Liver (tissue), 8 donors: ENCODE measurements at regions not wholly inside any gene's neighbourhood (a gene's known extent, or its start where the extent isn't known, plus 50 kb on each side); places are given as distances from the start of the nearest gene placed in this dataset.

Experiments
- DNase-seq: peaks from one replicate; pipeline ENCODE4 v3.0.0-alpha.2; 2017; ENCODE audit warnings: low spot score
- H3K27ac ChIP-seq, 2 donors: one replicate each; pipeline ENCODE4 v1.7.0; 2013; ENCODE audit warnings: inconsistent platforms in 2 of 2, low read length in 2 of 2, control low read depth in 1 of 2, low read depth in 1 of 2, mild to moderate bottlenecking in 1 of 2
- H3K27me3 ChIP-seq, 4 donors: one replicate each; pipeline versions ENCODE4 v1.6.1 to v1.7.0; 2013; ENCODE audit warnings: low read length in 3 of 4, inconsistent platforms in 1 of 4, mild to moderate bottlenecking in 1 of 4, moderate library complexity in 1 of 4; ENCODE audit not compliant: control insufficient read depth in 4 of 4, insufficient read depth in 4 of 4
- H3K36me3 ChIP-seq, 4 donors: one replicate each; pipeline versions ENCODE4 v1.6.1 to v1.7.0; 2013; ENCODE audit warnings: low read length in 3 of 4, mild to moderate bottlenecking in 3 of 4, low read depth in 1 of 4, moderate library complexity in 1 of 4; ENCODE audit not compliant: control insufficient read depth in 4 of 4, insufficient read depth in 3 of 4
- H3K4me1 ChIP-seq, 4 donors: one replicate each; pipeline versions ENCODE4 v1.6.1 to v1.7.0; 2013; ENCODE audit warnings: low read length in 3 of 4, mild to moderate bottlenecking in 3 of 4, moderate library complexity in 1 of 4; ENCODE audit not compliant: control insufficient read depth in 4 of 4, insufficient read depth in 4 of 4
- H3K4me3 ChIP-seq, 3 donors: one replicate each; pipeline versions ENCODE4 v1.6.1 to v1.7.0; 2013; ENCODE audit warnings: low read length in 3 of 3, control low read depth in 1 of 3, low read depth in 1 of 3, mild to moderate bottlenecking in 1 of 3
- H3K9ac ChIP-seq, 2 donors: one replicate each; pipeline ENCODE4 v1.7.0; 2013; ENCODE audit warnings: low read length in 2 of 2, mild to moderate bottlenecking in 2 of 2, moderate library complexity in 2 of 2, control low read depth in 1 of 2, low read depth in 1 of 2
- H3K9me3 ChIP-seq, 4 donors: one replicate each; pipeline versions ENCODE4 v1.6.1 to v1.7.0; 2013; ENCODE audit warnings: low read length in 3 of 4; ENCODE audit not compliant: control insufficient read depth in 4 of 4
- ATF3 ChIP-seq: IDR thresholded peaks from 2 replicates; pipeline ENCODE4 v1.6.1; 2016; ENCODE audit warnings: antibody characterized with exemption
- CTCF ChIP-seq: fragments of 150-350 bp; IDR thresholded peaks from 2 replicates; pipeline ENCODE4 v1.5.1; 2017; ENCODE audit warnings: improper control_type of control experiment, low read depth, low read length; ENCODE audit not compliant: missing input control
- EGR1 ChIP-seq, 2 donors: IDR thresholded peaks; 2 replicates each; pipeline ENCODE4 v1.6.1; 2016 to 2018; ENCODE audit warnings: antibody characterized with exemption in 2 of 2, low read depth in 2 of 2
- FOXA1 ChIP-seq: IDR thresholded peaks from 2 replicates; pipeline ENCODE4 v1.6.1; 2016; ENCODE audit warnings: antibody characterized with exemption
- FOXA2 ChIP-seq: IDR thresholded peaks from 2 replicates; pipeline ENCODE4 v1.6.1; 2016; ENCODE audit warnings: antibody characterized with exemption
- GABPA ChIP-seq, 2 donors: IDR thresholded peaks in 1 of 2; conservative IDR thresholded peaks in 1 of 2; 2 replicates each; pipeline ENCODE4 v1.6.1; 2016; ENCODE audit warnings: antibody characterized with exemption in 2 of 2, mild to moderate bottlenecking in 1 of 2, moderate library complexity in 1 of 2
- HNF4A ChIP-seq, 2 donors: conservative IDR thresholded peaks; 2 replicates each; pipeline ENCODE4 v1.6.1; 2016; ENCODE audit warnings: antibody characterized with exemption in 2 of 2, mild to moderate bottlenecking in 2 of 2
- HNF4G ChIP-seq: IDR thresholded peaks from 2 replicates; pipeline ENCODE4 v1.6.1; 2016; ENCODE audit warnings: antibody characterized with exemption
- JUND ChIP-seq, 2 donors: IDR thresholded peaks; 2 replicates each; pipeline ENCODE4 v1.6.1; 2016; ENCODE audit warnings: antibody characterized with exemption in 2 of 2
- MAX ChIP-seq: IDR thresholded peaks from 2 replicates; pipeline ENCODE4 v1.6.1; 2016; ENCODE audit warnings: antibody characterized with exemption
- NR2F2 ChIP-seq: IDR thresholded peaks from 2 replicates; pipeline ENCODE4 v1.6.1; 2016; ENCODE audit warnings: antibody characterized with exemption
- RAD21 ChIP-seq, 2 donors: IDR thresholded peaks; 2 replicates each; pipeline ENCODE4 v1.6.1; 2016; ENCODE audit warnings: antibody characterized with exemption in 2 of 2, mild to moderate bottlenecking in 2 of 2
- REST ChIP-seq: IDR thresholded peaks from 2 replicates; pipeline ENCODE4 v1.6.1; 2016; ENCODE audit warnings: antibody characterized with exemption, mild to moderate bottlenecking
- RXRA ChIP-seq, 2 donors: IDR thresholded peaks; 2 replicates each; pipeline ENCODE4 v1.6.1; 2017 to 2018; ENCODE audit warnings: antibody characterized with exemption in 2 of 2, mild to moderate bottlenecking in 1 of 2
- TAF1 ChIP-seq: conservative IDR thresholded peaks from 2 replicates; pipeline ENCODE4 v1.6.1; 2016; ENCODE audit warnings: antibody characterized with exemption, mild to moderate bottlenecking
- YY1 ChIP-seq: IDR thresholded peaks from 2 replicates; pipeline ENCODE4 v1.6.1; 2016; ENCODE audit warnings: antibody characterized with exemption, mild to moderate bottlenecking
- WGBS: extraction: QIAGEN DNeasy Blood & Tissue Kit; methylation state at CpG from one replicate; pipeline ENCODE4 v1.1.7; 2013; 5-methylcytosine and 5-hydroxymethylcytosine counted together
- donor health status: healthy.
- donor health status: healthy.
- donor health status: healthy.
- donor health status: healthy.
- donor health status: healthy.

- H3K9me3 ChIP-seq: no peaks in the 10 kb centered on the region
- H3K4me1 ChIP-seq: no peaks in the 10 kb centered on the region
- H3K9ac ChIP-seq: no peak overlapping the region
- no peak for DNase-seq
- H3K27ac ChIP-seq: no peak overlapping the region
- no peaks in the 10 kb centered on the region for H3K27me3 ChIP-seq
- no peaks in the 10 kb centered on the region for H3K36me3 ChIP-seq
- no peak overlapping the region for H3K4me3 ChIP-seq
- no peak for TF ChIP-seq EGR1 (IDR thresholded peaks at IDR 0.05; ENCODE audit: low read depth in 2 of 2)
- TF ChIP-seq TAF1: no peak
- no peak for TF ChIP-seq HNF4G
- TF ChIP-seq REST: no peak
- no peak for TF ChIP-seq GABPA (IDR thresholded peaks at IDR 0.05 in 1 of 2, conservative IDR thresholded peaks at IDR 0.05 in 1 of 2)
- TF ChIP-seq HNF4A (conservative IDR thresholded peaks at IDR 0.05): no peak
- TF ChIP-seq CTCF: no peak
- no peak for TF ChIP-seq ATF3
- no peak for TF ChIP-seq JUND (IDR thresholded peaks at IDR 0.05)
Observed at GRCh38 chr6:140590641-140591040, 1216.2 kb upstream of the CITED2 start.

GRCh38 chr6:140586426-140587061 is 1212.1 kb upstream of the CITED2 start:
- DNase-seq: no peak
- WGBS: 89% methylated on average over 3 of the region's 3 CpGs
- Histone ChIP-seq H3K36me3 (no peaks in the 10 kb centered on the region), H3K9me3 (no peaks in the 10 kb centered on the region), H3K27ac (no peak overlapping the region), H3K4me1 (no peaks in the 10 kb centered on the region), H3K4me3 (no peak overlapping the region), H3K27me3 (no peaks in the 10 kb centered on the region), H3K9ac (no peak overlapping the region)
- no peak for TF ChIP-seq CTCF
- TF ChIP-seq MAX: no peak
- TF ChIP-seq RAD21 (IDR thresholded peaks at IDR 0.05): no peak
- no peak for TF ChIP-seq NR2F2
- TF ChIP-seq REST: no peak
- no peak for TF ChIP-seq FOXA2
- no peak for TF ChIP-seq FOXA1
- TF ChIP-seq ATF3: no peak
- TF ChIP-seq RXRA (IDR thresholded peaks at IDR 0.05): no peak
- TF ChIP-seq TAF1: no peak
- TF ChIP-seq GABPA (IDR thresholded peaks at IDR 0.05 in 1 of 2, conservative IDR thresholded peaks at IDR 0.05 in 1 of 2): no peak
- no peak for TF ChIP-seq HNF4G
- no peak for TF ChIP-seq JUND (IDR thresholded peaks at IDR 0.05)
- no peak for TF ChIP-seq HNF4A (conservative IDR thresholded peaks at IDR 0.05)
- no peak for TF ChIP-seq EGR1 (IDR thresholded peaks at IDR 0.05; ENCODE audit: low read depth in 2 of 2)
- no peak for TF ChIP-seq YY1
